Keratinocyte (primary cell): ENCODE measurements at regions not wholly inside any gene's neighbourhood (a gene's known extent, or its start where the extent isn't known, plus 50 kb on each side); places are given as distances from the start of the nearest gene placed in this dataset.

Experiments used
- EZH2 ChIP-seq: IDR thresholded peaks from one replicate; pipeline ENCODE4 v1.6.1; 2012; ENCODE audit warnings: inconsistent platforms, mild to moderate bottlenecking, low read length, moderate library complexity
- TF ChIP-seq, protein P1 (sequence below), 3 experiments: IDR thresholded peaks in 1 of 3; conservative IDR thresholded peaks in 1 of 3; optimal IDR thresholded peaks in 1 of 3; 2 replicates in 2 of 3; 3 replicates in 1 of 3; pipeline versions ENCODE3 to v1.5.1; 2011; ENCODE audit warnings: low read length in 3 of 3, mild to moderate bottlenecking in 3 of 3, moderate library complexity in 2 of 3, control low read depth in 1 of 3, inconsistent platforms in 1 of 3; ENCODE audit not compliant: insufficient read depth in 2 of 3; ENCODE audit errors: extremely low read depth in 1 of 3

- TF ChIP-seq, protein P1, sequence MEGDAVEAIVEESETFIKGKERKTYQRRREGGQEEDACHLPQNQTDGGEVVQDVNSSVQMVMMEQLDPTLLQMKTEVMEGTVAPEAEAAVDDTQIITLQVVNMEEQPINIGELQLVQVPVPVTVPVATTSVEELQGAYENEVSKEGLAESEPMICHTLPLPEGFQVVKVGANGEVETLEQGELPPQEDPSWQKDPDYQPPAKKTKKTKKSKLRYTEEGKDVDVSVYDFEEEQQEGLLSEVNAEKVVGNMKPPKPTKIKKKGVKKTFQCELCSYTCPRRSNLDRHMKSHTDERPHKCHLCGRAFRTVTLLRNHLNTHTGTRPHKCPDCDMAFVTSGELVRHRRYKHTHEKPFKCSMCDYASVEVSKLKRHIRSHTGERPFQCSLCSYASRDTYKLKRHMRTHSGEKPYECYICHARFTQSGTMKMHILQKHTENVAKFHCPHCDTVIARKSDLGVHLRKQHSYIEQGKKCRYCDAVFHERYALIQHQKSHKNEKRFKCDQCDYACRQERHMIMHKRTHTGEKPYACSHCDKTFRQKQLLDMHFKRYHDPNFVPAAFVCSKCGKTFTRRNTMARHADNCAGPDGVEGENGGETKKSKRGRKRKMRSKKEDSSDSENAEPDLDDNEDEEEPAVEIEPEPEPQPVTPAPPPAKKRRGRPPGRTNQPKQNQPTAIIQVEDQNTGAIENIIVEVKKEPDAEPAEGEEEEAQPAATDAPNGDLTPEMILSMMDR (optimal IDR thresholded peaks at IDR 0.05 in 1 of 3, IDR thresholded peaks at IDR 0.05 in 1 of 3, conservative IDR thresholded peaks at IDR 0.05 in 1 of 3; ENCODE audit: extremely low read depth in 1 of 3, insufficient read depth in 2 of 3, low read length in 3 of 3) = no peak
- no peak for TF ChIP-seq EZH2
Observed at GRCh38 chr4:20354120-20354519, 102.4 kb downstream of the SLIT2 start.
